B cell (primary cell): ENCODE measurements at regions not wholly inside any gene's neighbourhood (a gene's known extent, or its start where the extent isn't known, plus 50 kb on each side); places are given as distances from the start of the nearest gene placed in this dataset.

Source experiments
- ATAC-seq: fragments of 200-7000 bp; cut with Tn5 transposase; one replicate; pipeline ENCODE4 v1.10.0; 2021; ENCODE audit warnings: low read depth, mild to moderate bottlenecking, moderate number of reproducible peaks, moderate library complexity
- CTCF ChIA-PET: fragments of 350-600 bp; sonication (Branson Sonifier 250); formaldehyde crosslinking; loops from one replicate; lab custom pipeline; 2021; ENCODE audit warnings: antibody characterized with exemption, inconsistent platforms; lab: Charles Lee
- POLR2A ChIA-PET: fragments of 350-600 bp; sonication (Branson Sonifier 250); formaldehyde crosslinking; loops from one replicate; lab custom pipeline; 2021; ENCODE audit warnings: antibody characterized with exemption; lab: Charles Lee
- DNase-seq: peaks from one replicate; pipeline ENCODE4 v3.0.0; 2013
- H2AFZ ChIP-seq: 2 replicates; pipeline ENCODE4 v1.6.1; 2012; ENCODE audit warnings: mild to moderate bottlenecking, low read depth, low read length; ENCODE audit not compliant: insufficient read depth, poor library complexity, severe bottlenecking
- H3K27ac ChIP-seq, 2 donors: 1 replicate in 1 of 2; 2 replicates in 1 of 2; pipeline ENCODE4 v1.5.1; 2012 to 2013; ENCODE audit warnings: low read length in 2 of 2, mild to moderate bottlenecking in 2 of 2, moderate library complexity in 1 of 2
- H3K27me3 ChIP-seq, 4 experiments: fragments of 200-600 bp in 1 of 4; sonication (generic) in 1 of 4; replicated peaks in 1 of 4; 1 replicate in 2 of 4; 2 replicates in 2 of 4; pipeline versions ENCODE4 v1.6.1 to v1.7.0; 2013 to 2016; ENCODE audit warnings: low read length in 3 of 4, mild to moderate bottlenecking in 2 of 4, mixed read lengths in 1 of 4, moderate library complexity in 1 of 4; ENCODE audit not compliant: insufficient read depth in 4 of 4, control insufficient read depth in 3 of 4; ENCODE audit errors: control extremely low read depth in 1 of 4
- H3K36me3 ChIP-seq, 2 experiments: replicated peaks in 1 of 2; 1 replicate in 1 of 2; 2 replicates in 1 of 2; pipeline versions ENCODE4 v1.6.1 to v1.7.1; 2013; ENCODE audit warnings: low read length in 1 of 2; ENCODE audit not compliant: insufficient read depth in 2 of 2, control insufficient read depth in 1 of 2; ENCODE audit errors: control extremely low read depth in 1 of 2, extremely low read depth in 1 of 2
- H3K4me1 ChIP-seq, 2 donors: fragments of 200-600 bp in 1 of 2; sonication (generic) in 1 of 2; 1 replicate in 1 of 2; 2 replicates in 1 of 2; pipeline versions ENCODE4 v1.5.1 to v1.6.1; 2013 to 2017; ENCODE audit warnings: low read length in 2 of 2; ENCODE audit not compliant: control insufficient read depth in 2 of 2, insufficient read depth in 2 of 2
- H3K4me2 ChIP-seq: replicated peaks from 2 replicates; pipeline ENCODE3; 2012; ENCODE audit warnings: mild to moderate bottlenecking, low read depth, low read length; ENCODE audit not compliant: poor library complexity, severe bottlenecking
- H3K4me3 ChIP-seq, 5 experiments: fragments of 200-600 bp in 1 of 5; sonication (generic) in 1 of 5; 1 replicate in 3 of 5; 2 replicates in 2 of 5; pipeline versions ENCODE4 v1.5.1 to v1.7.0; 2011 to 2016; ENCODE audit warnings: low read length in 4 of 5, mild to moderate bottlenecking in 4 of 5, low read depth in 2 of 5, control low read depth in 1 of 5, moderate library complexity in 1 of 5; ENCODE audit not compliant: insufficient read depth in 1 of 5; ENCODE audit errors: control extremely low read depth in 1 of 5, extremely low read depth in 1 of 5
- H3K79me2 ChIP-seq: fragments of 200-600 bp; sonication (generic); one replicate; pipeline ENCODE4 v1.6.0; 2016; ENCODE audit warnings: low read length; ENCODE audit not compliant: control insufficient read depth, insufficient read depth
- H3K9ac ChIP-seq: fragments of 200-600 bp; sonication (generic); 2 replicates; pipeline ENCODE4 v1.6.1; 2017; ENCODE audit warnings: mild to moderate bottlenecking, low read length, moderate library complexity
- H3K9me3 ChIP-seq, 3 donors: one replicate each; pipeline versions ENCODE4 v1.6.1 to v1.7.1; 2013; ENCODE audit warnings: low read length in 2 of 3; ENCODE audit not compliant: control insufficient read depth in 2 of 3, insufficient read depth in 1 of 3; ENCODE audit errors: control extremely low read depth in 1 of 3
- H4K20me1 ChIP-seq: 2 replicates; pipeline ENCODE4 v1.6.0; 2012; ENCODE audit warnings: mild to moderate bottlenecking, low read length; ENCODE audit not compliant: insufficient read depth, control insufficient read depth, poor library complexity, severe bottlenecking
- H3K27ac Mint-ChIP-seq: one replicate; pipeline ENCODE4 v1.8.0; 2021; ENCODE audit warnings: mixed read lengths
- H3K27me3 Mint-ChIP-seq: one replicate; pipeline ENCODE4 v1.8.0; 2021; ENCODE audit warnings: mixed read lengths
- H3K4me1 Mint-ChIP-seq: one replicate; pipeline ENCODE4 v1.8.0; 2021; ENCODE audit warnings: mixed read lengths
- H3K4me3 Mint-ChIP-seq: one replicate; pipeline ENCODE4 v1.8.0; 2021; ENCODE audit warnings: mixed read lengths
- H3K9me3 Mint-ChIP-seq: one replicate; pipeline ENCODE4 v1.8.0; 2022; ENCODE audit warnings: mixed read lengths; ENCODE audit not compliant: insufficient read depth
- EZH2 ChIP-seq: IDR thresholded peaks from 2 replicates; pipeline ENCODE4 v1.6.1; 2012; ENCODE audit warnings: borderline replicate concordance, low read depth, mild to moderate bottlenecking, moderate library complexity, low read length; ENCODE audit not compliant: insufficient read depth, poor library complexity, severe bottlenecking
- WGBS: methylation state at CpG from one replicate; pipeline ENCODE4 v1.1.5; 2013; ENCODE audit warnings: missing lambda C conversion rate; ENCODE audit not compliant: insufficient coverage; 5-methylcytosine and 5-hydroxymethylcytosine counted together
- intact Hi-C: fragments of 100-400 bp; cut with micrococcal nuclease; formaldehyde crosslinking; loops from one replicate; pipeline ENCODE4 v1.10.0; 2022
- TF ChIP-seq, protein P1 (sequence below): fragments of 200-600 bp; IDR thresholded peaks from one replicate; pipeline ENCODE4 v1.8.0; 2022; ENCODE audit warnings: antibody characterized with exemption, mild to moderate bottlenecking

DNA sequence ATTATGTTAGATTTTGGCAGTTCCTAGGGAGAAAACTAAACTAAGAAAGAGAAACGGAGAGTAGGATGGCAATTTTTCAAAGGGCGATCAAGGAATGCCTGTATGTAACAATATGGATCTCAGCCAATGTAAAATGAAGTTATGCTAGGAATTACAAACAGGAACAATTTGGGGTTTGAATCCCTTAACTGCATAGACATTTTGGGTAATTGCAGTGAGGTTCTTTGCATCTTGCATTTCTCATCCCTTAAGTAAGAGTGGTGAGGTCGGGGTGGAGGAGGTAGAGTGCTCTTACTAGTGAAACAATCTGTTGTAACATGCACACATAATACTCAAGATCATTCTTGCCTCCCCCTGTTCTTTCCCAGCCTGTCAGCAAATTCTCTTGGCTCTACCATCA is 137.6 kb downstream of the NPR3 start:
- no peaks in the 10 kb centered on the region for H3K36me3 ChIP-seq
- no peak for DNase-seq
- WGBS = 75% methylated on average over 2 of the region's 3 CpGs
- intact Hi-C loops = no loop called here
- Mint-ChIP-seq H3K4me3 (no peak overlapping the region), H3K4me1 (no peaks in the 10 kb centered on the region), H3K27ac (no peak overlapping the region), H3K27me3 (peaks cover 4% of the 10 kb centered on the region), H3K9me3 (no peaks in the 10 kb centered on the region)
- H3K9ac ChIP-seq = no peak overlapping the region
- H3K4me3 ChIP-seq = no peak overlapping the region
- no peak for ATAC-seq
- TF ChIP-seq, protein P1, sequence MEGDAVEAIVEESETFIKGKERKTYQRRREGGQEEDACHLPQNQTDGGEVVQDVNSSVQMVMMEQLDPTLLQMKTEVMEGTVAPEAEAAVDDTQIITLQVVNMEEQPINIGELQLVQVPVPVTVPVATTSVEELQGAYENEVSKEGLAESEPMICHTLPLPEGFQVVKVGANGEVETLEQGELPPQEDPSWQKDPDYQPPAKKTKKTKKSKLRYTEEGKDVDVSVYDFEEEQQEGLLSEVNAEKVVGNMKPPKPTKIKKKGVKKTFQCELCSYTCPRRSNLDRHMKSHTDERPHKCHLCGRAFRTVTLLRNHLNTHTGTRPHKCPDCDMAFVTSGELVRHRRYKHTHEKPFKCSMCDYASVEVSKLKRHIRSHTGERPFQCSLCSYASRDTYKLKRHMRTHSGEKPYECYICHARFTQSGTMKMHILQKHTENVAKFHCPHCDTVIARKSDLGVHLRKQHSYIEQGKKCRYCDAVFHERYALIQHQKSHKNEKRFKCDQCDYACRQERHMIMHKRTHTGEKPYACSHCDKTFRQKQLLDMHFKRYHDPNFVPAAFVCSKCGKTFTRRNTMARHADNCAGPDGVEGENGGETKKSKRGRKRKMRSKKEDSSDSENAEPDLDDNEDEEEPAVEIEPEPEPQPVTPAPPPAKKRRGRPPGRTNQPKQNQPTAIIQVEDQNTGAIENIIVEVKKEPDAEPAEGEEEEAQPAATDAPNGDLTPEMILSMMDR = no peak
- no peak for TF ChIP-seq EZH2
- H3K79me2 ChIP-seq = no peaks in the 10 kb centered on the region
- H3K27ac ChIP-seq = no peak overlapping the region
- H2AFZ ChIP-seq = no peak overlapping the region
- H3K4me2 ChIP-seq = no peak overlapping the region
- no peaks in the 10 kb centered on the region for H4K20me1 ChIP-seq
- no peaks in the 10 kb centered on the region for H3K4me1 ChIP-seq
- no peaks in the 10 kb centered on the region for H3K9me3 ChIP-seq
- CTCF ChIA-PET = no interaction called here
- H3K27me3 ChIP-seq = no peaks in the 10 kb centered on the region
- POLR2A ChIA-PET = no interaction called here

DNA sequence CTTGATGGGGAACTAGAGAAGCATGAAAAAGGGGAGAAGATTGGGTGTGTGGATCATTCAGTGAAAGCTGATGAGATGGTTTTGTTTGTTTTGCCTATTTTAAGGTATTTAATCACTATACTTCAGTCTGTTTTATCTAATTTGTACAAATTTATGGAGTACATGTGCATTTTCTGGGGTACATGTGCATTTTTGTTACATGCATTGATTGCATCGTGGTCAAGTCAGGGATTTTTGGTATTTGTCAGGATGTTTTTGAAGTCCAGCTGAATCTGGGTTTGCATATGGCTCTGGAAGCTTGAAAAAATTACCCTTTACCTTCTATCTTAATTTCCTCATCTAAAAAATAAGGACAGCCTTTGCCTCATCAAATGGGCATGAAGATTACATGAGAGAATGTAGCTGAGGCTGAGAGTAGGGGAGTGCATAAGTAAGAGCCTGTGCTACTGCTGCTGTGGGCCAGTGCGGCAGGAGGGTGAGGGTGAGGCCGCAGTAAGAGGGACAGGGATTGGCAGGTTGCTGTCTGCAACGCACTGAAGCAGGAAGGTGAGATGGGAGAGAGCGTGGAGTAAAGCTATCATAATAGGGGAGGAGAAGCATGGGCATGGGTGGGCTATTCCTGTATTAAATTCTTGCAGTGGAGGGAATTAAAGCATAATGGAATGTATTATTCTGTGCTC is 139.8 kb downstream of the NPR3 start:
- H3K9me3 Mint-ChIP-seq = peaks cover 3% of the 10 kb centered on the region
- peaks cover 4% of the 10 kb centered on the region for H3K27me3 Mint-ChIP-seq
- Histone ChIP-seq H3K36me3 (no peaks in the 10 kb centered on the region), H3K9me3 (no peaks in the 10 kb centered on the region), H2AFZ (no peak overlapping the region), H3K27ac (no peak overlapping the region), H3K4me2 (no peak overlapping the region), H3K27me3 (no peaks in the 10 kb centered on the region), H4K20me1 (no peaks in the 10 kb centered on the region), H3K79me2 (no peaks in the 10 kb centered on the region), H3K9ac (no peak overlapping the region), H3K4me3 (no peak overlapping the region), H3K4me1 (no peaks in the 10 kb centered on the region)
- ChIA-PET POLR2A (no interaction called here), CTCF (no interaction called here)
- no peak overlapping the region for H3K27ac Mint-ChIP-seq
- no peak for ATAC-seq
- intact Hi-C loops = no loop called here
- no peak for DNase-seq
- H3K4me1 Mint-ChIP-seq = no peaks in the 10 kb centered on the region
- no peak overlapping the region for H3K4me3 Mint-ChIP-seq
- no peak for TF ChIP-seq EZH2
- TF ChIP-seq, protein P1 = no peak
- WGBS = 94% methylated on average over 5 of the region's 5 CpGs
